OCI-LY3 (cell line): ENCODE measurements at regions not wholly inside any gene's neighbourhood (a gene's known extent, or its start where the extent isn't known, plus 50 kb on each side); places are given as distances from the start of the nearest gene placed in this dataset.

Source experiments
- H2AFZ ChIP-seq: fragments of 200-600, 300-600 bp; shearing (Covaris generic); 2 replicates; pipeline ENCODE4 v1.6.0; 2014; ENCODE audit warnings: antibody characterized with exemption, low read depth, low read length
- H3K27ac ChIP-seq: fragments of 200-600, 300-600 bp; sonication (generic); 2 replicates; pipeline ENCODE4 v1.5.1; 2014; ENCODE audit warnings: mild to moderate bottlenecking, low read length, moderate library complexity, mixed read lengths
- H3K27me3 ChIP-seq: fragments of 200-600, 300-600 bp; sonication (generic); 2 replicates; pipeline ENCODE4 v1.6.1; 2014; ENCODE audit warnings: low read depth, low read length, mixed read lengths
- H3K36me3 ChIP-seq: fragments of 200-600, 300-600 bp; sonication (generic); replicated peaks from 2 replicates; pipeline ENCODE3; 2014; ENCODE audit warnings: low read depth, low read length, mixed read lengths
- H3K4me1 ChIP-seq: fragments of 300-600, 200-600 bp; sonication (generic); 2 replicates; pipeline ENCODE4 v1.6.1; 2014; ENCODE audit warnings: low read length, mixed read lengths
- H3K4me2 ChIP-seq: fragments of 200-600, 300-600 bp; sonication (generic); 2 replicates; pipeline ENCODE4 v1.6.1; 2014; ENCODE audit warnings: low read length, mixed read lengths
- H3K4me3 ChIP-seq: fragments of 300-600, 200-600 bp; sonication (generic); 2 replicates; pipeline ENCODE4 v1.5.1; 2014; ENCODE audit warnings: antibody characterized with exemption, mild to moderate bottlenecking, low read length, moderate library complexity
- H3K79me2 ChIP-seq: fragments of 300-600, 200-600 bp; shearing (Covaris generic); 2 replicates; pipeline ENCODE4 v1.6.1; 2014; ENCODE audit warnings: mild to moderate bottlenecking, low read length, mixed read lengths
- H3K9ac ChIP-seq: fragments of 300-600, 200-600 bp; shearing (Covaris generic); 2 replicates; pipeline ENCODE4 v1.6.0; 2014; ENCODE audit warnings: mild to moderate bottlenecking, low read length, moderate library complexity
- H3K9me3 ChIP-seq: fragments of 200-600, 300-600 bp; shearing (Covaris generic); 2 replicates; pipeline ENCODE4 v1.6.1; 2014; ENCODE audit warnings: low read length, mixed read lengths; ENCODE audit not compliant: insufficient read depth
- H4K20me1 ChIP-seq: fragments of 200-600, 300-600 bp; sonication (generic); 2 replicates; pipeline ENCODE4 v1.6.1; 2016; ENCODE audit warnings: low read length, mixed read lengths; ENCODE audit not compliant: insufficient read depth
- CTCF ChIP-seq: fragments of 200-600, 300-600 bp; sonication (generic); IDR thresholded peaks from 2 replicates; pipeline ENCODE4 v1.5.1; 2014; ENCODE audit warnings: antibody characterized with exemption, low read length, low read depth
- EZH2phosphoT487 ChIP-seq: fragments of 200-600 bp; shearing (Covaris generic); IDR thresholded peaks from 2 replicates; pipeline ENCODE4 v1.6.1; 2018; ENCODE audit warnings: antibody characterized with exemption, mixed run types, low read depth

- Histone ChIP-seq H3K9ac (no peak overlapping the region), H3K27ac (no peak overlapping the region), H3K9me3 (no peaks in the 10 kb centered on the region), H3K36me3 (no peaks in the 10 kb centered on the region), H3K27me3 (peaks cover 7% of the 10 kb centered on the region; the same call in 1 of the 2 replicates), H3K4me2 (no peak overlapping the region), H3K4me3 (no peak overlapping the region), H4K20me1 (no peaks in the 10 kb centered on the region), H2AFZ (no peak overlapping the region), H3K4me1 (peaks cover 11% of the 10 kb centered on the region), H3K79me2 (no peaks in the 10 kb centered on the region)
- TF ChIP-seq EZH2phosphoT487 (no peak), CTCF (no peak)
Measured at GRCh38 chr13:40345654-40346372, 320.6 kb downstream of the FOXO1 start.

DNA sequence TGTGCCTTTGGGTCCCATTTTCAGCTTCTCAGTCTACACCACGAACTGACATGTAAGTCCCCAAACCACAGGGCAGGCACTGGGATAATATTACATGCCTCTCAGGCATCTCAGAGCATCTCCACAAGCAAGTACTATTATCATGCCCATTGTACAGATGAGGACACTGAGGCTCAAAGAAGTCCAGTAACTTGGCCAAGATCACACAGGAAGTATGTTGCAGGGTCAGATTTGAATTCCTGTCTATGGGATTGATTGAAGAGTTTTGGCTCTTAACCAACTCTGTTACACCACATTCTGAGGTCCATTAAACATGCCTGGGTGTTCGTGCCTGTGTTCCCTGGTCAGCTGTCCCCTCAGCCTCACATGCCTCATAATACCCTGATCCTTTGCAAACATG is 319.8 kb downstream of the FOXO1 start:
- Histone ChIP-seq H3K4me1 (peaks cover 11% of the 10 kb centered on the region), H2AFZ (no peak overlapping the region), H3K36me3 (no peaks in the 10 kb centered on the region), H3K9me3 (no peaks in the 10 kb centered on the region), H3K79me2 (no peaks in the 10 kb centered on the region), H3K4me3 (no peak overlapping the region), H3K27ac (no peak overlapping the region), H3K4me2 (no peak overlapping the region), H3K9ac (no peak overlapping the region), H3K27me3 (peaks cover 7% of the 10 kb centered on the region; the same call in 1 of the 2 replicates), H4K20me1 (no peaks in the 10 kb centered on the region)
- TF ChIP-seq CTCF (no peak), EZH2phosphoT487 (no peak)

- H3K36me3 ChIP-seq = no peaks in the 10 kb centered on the region
- H3K27me3 ChIP-seq = 0 out of 2 replicates have a peak, but pooled peaks cover 3% of the 10 kb centered on the region
- no peak overlapping the region for H3K9ac ChIP-seq
- H4K20me1 ChIP-seq = no peaks in the 10 kb centered on the region
- no peak overlapping the region for H3K27ac ChIP-seq
- H3K79me2 ChIP-seq = no peaks in the 10 kb centered on the region
- H3K4me1 ChIP-seq = peaks cover 11% of the 10 kb centered on the region
- no peak for TF ChIP-seq CTCF
- TF ChIP-seq EZH2phosphoT487 = no peak
- no peak overlapping the region for H2AFZ ChIP-seq
- H3K4me2 ChIP-seq = no peak overlapping the region
- no peak overlapping the region for H3K4me3 ChIP-seq
- H3K9me3 ChIP-seq = no peaks in the 10 kb centered on the region
Measured at GRCh38 chr13:40348096-40348679, 318.3 kb downstream of the FOXO1 start.

DNA sequence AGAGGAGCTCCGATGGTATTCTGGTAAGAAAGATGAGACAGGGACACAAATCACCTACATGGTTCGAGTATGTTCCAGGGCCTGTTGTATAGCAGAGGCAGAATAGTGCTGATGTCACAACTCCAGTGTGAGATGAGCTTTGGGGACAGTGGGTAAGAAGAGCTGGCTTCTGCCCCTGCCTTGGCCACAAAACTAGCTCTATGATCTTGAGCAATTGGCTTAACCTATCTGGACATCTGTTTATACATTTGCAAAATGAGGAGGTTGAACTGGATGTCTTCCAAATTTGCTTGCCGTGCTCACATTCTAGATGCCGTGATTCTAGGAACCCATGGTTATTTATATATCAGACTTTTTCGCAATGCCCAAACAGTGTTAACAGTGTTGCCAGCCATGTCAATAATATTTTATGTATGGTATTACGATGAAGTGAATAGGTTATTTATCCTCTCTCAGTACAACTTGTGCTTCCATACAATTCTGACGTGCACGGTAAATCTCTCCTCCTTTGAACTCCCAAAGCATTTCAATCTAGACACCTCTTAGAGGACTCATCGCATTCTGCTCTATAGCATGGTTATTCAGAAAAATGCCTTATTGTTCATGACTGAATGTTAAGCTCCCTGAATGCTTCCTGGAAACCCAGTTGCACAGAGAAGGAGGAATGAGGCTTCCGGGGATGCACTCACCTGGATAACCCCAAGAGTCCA is 316.0 kb downstream of the FOXO1 start:
- no peak overlapping the region for H3K27ac ChIP-seq
- H3K36me3 ChIP-seq = no peaks in the 10 kb centered on the region
- no peak overlapping the region for H3K4me2 ChIP-seq
- no peaks in the 10 kb centered on the region for H4K20me1 ChIP-seq
- H2AFZ ChIP-seq = no peak overlapping the region
- peaks cover 6% of the 10 kb centered on the region; the same call in 1 of the 2 replicates for H3K4me1 ChIP-seq
- H3K4me3 ChIP-seq = no peak overlapping the region
- no peak overlapping the region for H3K9ac ChIP-seq
- TF ChIP-seq EZH2phosphoT487 (no peak), CTCF (no peak)
- no peaks in the 10 kb centered on the region for H3K79me2 ChIP-seq
- H3K27me3 ChIP-seq = no peaks in the 10 kb centered on the region
- no peaks in the 10 kb centered on the region for H3K9me3 ChIP-seq
